ENCODE measurements at regions not wholly inside any gene's neighbourhood (a gene's known extent, or its start where the extent isn't known, plus 50 kb on each side); places are given as distances from the start of the nearest gene placed in this dataset.

GRCh38 chr5:85784746-85785145, 833.0 kb upstream of the COX7C start:
- no peak for DNase-seq (ENCODE audit: low read depth, low spot score)
- no peak for TF ChIP-seq CTCF (IDR thresholded peaks at IDR 0.05; ENCODE audit: low read depth, low read length)
- in situ Hi-C loops (cut with HindIII; ENCODE audit: low sequenced_read_pairs), result no loop called here
- H3K4me3 ChIP-seq (ENCODE audit: low read depth, low read length), result no peak overlapping the region

- H3K4me3 ChIP-seq (ENCODE audit: low read depth, low read length), result no peak overlapping the region
- in situ Hi-C loops (cut with HindIII; ENCODE audit: low sequenced_read_pairs), result no loop called here
- no peak for DNase-seq (ENCODE audit: low read depth, low spot score)
Observed at GRCh38 chr5:85813146-85813545, 804.6 kb upstream of the COX7C start.

GRCh38 chr5:85814596-85814995, 803.1 kb upstream of the COX7C start:
- in situ Hi-C loops (cut with HindIII; ENCODE audit: low sequenced_read_pairs), result no loop called here
- H3K4me3 ChIP-seq (ENCODE audit: low read depth, low read length), result no peak overlapping the region
- no peak for TF ChIP-seq CTCF (IDR thresholded peaks at IDR 0.05; ENCODE audit: low read depth, low read length)
- peak; percentile 1 for DNase-seq (ENCODE audit: low read depth, low spot score)

More at GRCh38 chr5:85813146-85813545, 804.6 kb upstream of the COX7C start:
- TF ChIP-seq CTCF (IDR thresholded peaks at IDR 0.05; ENCODE audit: low read depth, low read length), result no peak

- TF ChIP-seq CTCF (IDR thresholded peaks at IDR 0.05; ENCODE audit: low read depth, low read length), result no peak
- no peak overlapping the region for H3K4me3 ChIP-seq (ENCODE audit: low read depth, low read length)
- DNase-seq (ENCODE audit: low read depth, low spot score), result no peak
- in situ Hi-C loops (cut with HindIII; ENCODE audit: low sequenced_read_pairs), result no loop called here
Observed at GRCh38 chr5:85823462-85824426, 794.0 kb upstream of the COX7C start.

GRCh38 chr5:85838781-85839180, 779.0 kb upstream of the COX7C start:
- DNase-seq (ENCODE audit: low read depth, low spot score), result no peak
- in situ Hi-C loops (cut with HindIII; ENCODE audit: low sequenced_read_pairs), result no loop called here
- no peak for TF ChIP-seq CTCF (IDR thresholded peaks at IDR 0.05; ENCODE audit: low read depth, low read length)
- H3K4me3 ChIP-seq (ENCODE audit: low read depth, low read length), result no peak overlapping the region

GRCh38 chr5:85841653-85842052, 776.1 kb upstream of the COX7C start:
- no peak overlapping the region for H3K4me3 ChIP-seq (ENCODE audit: low read depth, low read length)
- TF ChIP-seq CTCF (IDR thresholded peaks at IDR 0.05; ENCODE audit: low read depth, low read length), result no peak
- in situ Hi-C loops (cut with HindIII; ENCODE audit: low sequenced_read_pairs), result no loop called here
- DNase-seq (ENCODE audit: low read depth, low spot score), result no peak

Measured in astrocyte of the spinal cord (primary cell).